Uterus (tissue), 3 donors: ENCODE measurements at regions not wholly inside any gene's neighbourhood (a gene's known extent, or its start where the extent isn't known, plus 50 kb on each side); places are given as distances from the start of the nearest gene placed in this dataset.

ENCODE experiments used
- DNase-seq, 2 donors: peaks; one replicate each; pipeline ENCODE4 v3.0.0-alpha.2; 2019 to 2020
- H3K27ac ChIP-seq, 2 donors: fragments of 200-600 bp; sonication (generic); 1 replicate in 1 of 2; 2 replicates in 1 of 2; pipeline ENCODE4 v1.5.1; 2016 to 2018
- H3K27me3 ChIP-seq, 2 donors: fragments of 200-600 bp; sonication (generic); one replicate each; pipeline ENCODE4 v1.5.1; 2018 to 2019; ENCODE audit warnings: control low read depth in 1 of 2
- H3K36me3 ChIP-seq, 2 donors: fragments of 200-600 bp; sonication (generic); one replicate each; pipeline ENCODE4 v1.5.1; 2019; ENCODE audit warnings: control low read depth in 1 of 2
- H3K4me1 ChIP-seq, 2 donors: fragments of 200-600 bp; sonication (generic); one replicate each; pipeline ENCODE4 v1.5.1; 2018 to 2019; ENCODE audit warnings: control low read depth in 1 of 2
- H3K4me3 ChIP-seq, 2 donors: fragments of 200-600 bp; sonication (generic); 1 replicate in 1 of 2; 2 replicates in 1 of 2; pipeline ENCODE4 v1.5.1; 2018 to 2019; ENCODE audit warnings: mild to moderate bottlenecking in 1 of 2
- H3K9me3 ChIP-seq, 2 donors: fragments of 200-600 bp; sonication (generic); one replicate each; pipeline ENCODE4 v1.5.1; 2019; ENCODE audit warnings: control low read depth in 1 of 2
- POLR2A ChIP-seq, 2 donors: fragments of 450-650 bp; IDR thresholded peaks; one replicate each; pipeline ENCODE4 v1.6.1; 2016; ENCODE audit warnings: antibody characterized with exemption in 2 of 2, mild to moderate bottlenecking in 1 of 2, moderate library complexity in 1 of 2
- intact Hi-C: fragments of 100-400 bp; cut with DNase I; formaldehyde crosslinking; loops from one replicate; pipeline ENCODE4 v1.15.1; 2023; ENCODE audit warnings: low total_unique reads
- TF ChIP-seq, protein P1 (sequence below), 4 experiments: fragments of 200-600 bp in 2 of 4; fragments of 450-650 bp in 2 of 4; sonication (generic) in 2 of 4; IDR thresholded peaks; one replicate each; pipeline ENCODE4 v1.5.1; 2016 to 2019; ENCODE audit warnings: antibody characterized with exemption in 4 of 4, mild to moderate bottlenecking in 2 of 4, moderate library complexity in 1 of 4
- donor health status: DM: yes; HTN: yes; CAD: no.

DNA sequence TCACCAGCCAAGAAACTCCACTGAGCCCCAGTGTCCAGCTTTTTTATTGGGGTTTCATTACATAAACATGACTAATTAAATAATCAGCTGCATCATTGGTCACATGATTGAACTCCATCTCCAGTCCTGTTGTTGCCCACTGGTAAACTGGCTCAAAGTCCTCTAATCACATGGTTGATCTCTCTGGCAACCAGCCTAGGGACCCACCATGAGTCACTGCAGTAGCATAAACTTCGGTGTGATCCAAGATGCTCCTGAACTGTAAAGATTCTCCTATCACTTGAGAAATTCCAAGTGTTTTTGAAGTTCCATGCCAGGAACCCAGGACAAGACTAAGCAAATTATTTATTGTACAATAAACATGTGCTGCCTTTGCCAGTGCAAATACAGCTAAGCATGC, 130.4 kb upstream of the AUTS2 start:
- no peaks in the 10 kb centered on the region for H3K36me3 ChIP-seq
- DNase-seq = no peak
- TF ChIP-seq, protein P1, sequence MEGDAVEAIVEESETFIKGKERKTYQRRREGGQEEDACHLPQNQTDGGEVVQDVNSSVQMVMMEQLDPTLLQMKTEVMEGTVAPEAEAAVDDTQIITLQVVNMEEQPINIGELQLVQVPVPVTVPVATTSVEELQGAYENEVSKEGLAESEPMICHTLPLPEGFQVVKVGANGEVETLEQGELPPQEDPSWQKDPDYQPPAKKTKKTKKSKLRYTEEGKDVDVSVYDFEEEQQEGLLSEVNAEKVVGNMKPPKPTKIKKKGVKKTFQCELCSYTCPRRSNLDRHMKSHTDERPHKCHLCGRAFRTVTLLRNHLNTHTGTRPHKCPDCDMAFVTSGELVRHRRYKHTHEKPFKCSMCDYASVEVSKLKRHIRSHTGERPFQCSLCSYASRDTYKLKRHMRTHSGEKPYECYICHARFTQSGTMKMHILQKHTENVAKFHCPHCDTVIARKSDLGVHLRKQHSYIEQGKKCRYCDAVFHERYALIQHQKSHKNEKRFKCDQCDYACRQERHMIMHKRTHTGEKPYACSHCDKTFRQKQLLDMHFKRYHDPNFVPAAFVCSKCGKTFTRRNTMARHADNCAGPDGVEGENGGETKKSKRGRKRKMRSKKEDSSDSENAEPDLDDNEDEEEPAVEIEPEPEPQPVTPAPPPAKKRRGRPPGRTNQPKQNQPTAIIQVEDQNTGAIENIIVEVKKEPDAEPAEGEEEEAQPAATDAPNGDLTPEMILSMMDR (IDR thresholded peaks at IDR 0.05) = no peak
- TF ChIP-seq POLR2A (IDR thresholded peaks at IDR 0.05) = no peak
- intact Hi-C loops = no loop called here
- H3K27ac ChIP-seq = no peak overlapping the region
- no peaks in the 10 kb centered on the region for H3K4me1 ChIP-seq
- no peak overlapping the region for H3K4me3 ChIP-seq
- no peaks in the 10 kb centered on the region for H3K9me3 ChIP-seq
- H3K27me3 ChIP-seq = no peaks in the 10 kb centered on the region

DNA sequence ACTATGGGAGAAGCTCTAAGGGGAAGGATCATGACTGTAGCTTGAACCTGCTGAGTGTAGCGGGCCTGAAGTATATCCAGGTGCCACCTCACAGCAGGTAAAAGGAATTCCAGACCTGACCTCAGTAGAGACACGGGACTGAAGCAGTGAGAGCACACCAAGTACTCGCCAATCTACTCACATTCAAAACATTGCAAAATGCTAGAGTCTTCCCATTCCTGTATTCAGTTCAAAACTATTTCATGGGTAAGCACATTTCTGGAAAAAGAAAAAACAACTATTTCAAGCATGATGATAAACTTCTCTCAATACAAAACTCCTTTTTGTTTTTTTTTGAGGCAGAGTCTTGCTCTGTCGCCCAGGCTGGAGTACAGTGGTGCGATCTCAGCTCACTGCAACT, 121.9 kb upstream of the AUTS2 start:
- Histone ChIP-seq H3K27ac (no peak overlapping the region), H3K9me3 (no peaks in the 10 kb centered on the region), H3K4me1 (no peaks in the 10 kb centered on the region), H3K36me3 (no peaks in the 10 kb centered on the region), H3K27me3 (no peaks in the 10 kb centered on the region), H3K4me3 (no peak overlapping the region)
- DNase-seq = no peak
- intact Hi-C loops = no loop called here
- TF ChIP-seq POLR2A (IDR thresholded peaks at IDR 0.05) = no peak
- TF ChIP-seq, protein P1 (IDR thresholded peaks at IDR 0.05) = no peak

DNA sequence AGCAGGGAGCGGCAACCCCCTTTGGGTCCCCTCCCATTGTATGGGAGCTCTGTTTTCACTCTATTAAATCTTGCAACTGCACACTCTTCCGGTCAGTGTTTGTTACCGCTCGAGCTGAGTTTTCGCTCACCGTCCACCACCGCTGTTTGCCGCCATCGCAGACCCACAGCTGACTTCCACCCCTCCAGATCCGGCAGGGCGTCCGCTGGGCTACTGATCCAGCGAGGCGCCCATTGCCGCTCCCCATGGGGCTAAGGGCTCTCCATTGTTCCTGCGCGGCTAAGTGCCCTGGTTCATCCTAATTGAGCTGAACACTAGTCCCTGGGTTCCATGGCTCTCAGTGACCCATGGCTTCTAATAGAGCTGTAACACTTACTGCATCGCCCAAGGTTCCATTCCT, 115.6 kb upstream of the AUTS2 start:
- intact Hi-C loops = no loop called here
- no peaks in the 10 kb centered on the region for H3K36me3 ChIP-seq
- no peaks in the 10 kb centered on the region for H3K9me3 ChIP-seq
- no peak for DNase-seq
- no peaks in the 10 kb centered on the region for H3K4me1 ChIP-seq
- no peak overlapping the region for H3K27ac ChIP-seq
- H3K4me3 ChIP-seq = no peak overlapping the region
- TF ChIP-seq, protein P1 (IDR thresholded peaks at IDR 0.05) = no peak
- TF ChIP-seq POLR2A (IDR thresholded peaks at IDR 0.05) = no peak
- no peaks in the 10 kb centered on the region for H3K27me3 ChIP-seq

DNA sequence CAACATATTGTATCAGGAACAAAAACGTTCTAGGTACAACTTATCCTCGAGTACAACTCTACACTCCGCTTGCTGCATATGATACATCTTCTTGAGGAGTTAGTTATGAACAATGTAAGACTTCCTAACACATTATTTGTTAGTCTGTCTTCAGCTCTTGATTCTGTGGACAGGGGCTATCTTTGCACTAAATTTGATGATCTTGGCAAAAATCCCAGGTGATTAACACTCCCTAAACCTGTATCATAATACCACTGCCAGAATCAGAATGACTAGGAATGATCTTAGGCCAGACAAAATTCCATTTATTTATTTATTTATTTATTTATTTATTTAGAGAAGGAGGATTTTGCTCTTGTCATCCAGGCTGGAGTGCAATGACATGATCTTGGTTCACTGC, 108.7 kb upstream of the AUTS2 start:
- Histone ChIP-seq H3K27me3 (no peaks in the 10 kb centered on the region), H3K4me1 (no peaks in the 10 kb centered on the region), H3K4me3 (no peak overlapping the region), H3K27ac (no peak overlapping the region), H3K9me3 (no peaks in the 10 kb centered on the region), H3K36me3 (no peaks in the 10 kb centered on the region)
- no peak for DNase-seq
- intact Hi-C loops = no loop called here
- TF ChIP-seq, protein P1 (IDR thresholded peaks at IDR 0.05) = no peak
- TF ChIP-seq POLR2A (IDR thresholded peaks at IDR 0.05) = no peak

DNA sequence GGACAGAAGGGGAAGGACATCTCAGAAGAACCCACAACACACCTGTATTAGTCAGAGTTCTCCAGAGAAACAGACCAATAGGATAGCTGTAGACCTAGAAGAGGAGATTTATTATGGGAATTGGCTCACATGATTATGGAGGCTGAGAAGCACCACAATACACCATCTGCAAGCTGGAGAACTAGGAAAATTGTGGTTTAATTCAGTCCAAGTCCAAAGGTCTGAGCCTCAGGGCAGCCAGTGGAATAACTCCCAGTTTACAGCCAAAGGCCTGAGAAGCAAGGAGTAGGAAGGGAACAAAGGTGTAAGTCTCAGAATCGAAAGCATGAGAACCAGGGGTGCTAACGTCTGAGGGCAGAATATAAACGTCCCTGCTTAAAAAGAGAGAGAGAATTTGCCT, 99.6 kb upstream of the AUTS2 start:
- no peak for DNase-seq
- Histone ChIP-seq H3K4me1 (no peaks in the 10 kb centered on the region), H3K9me3 (no peaks in the 10 kb centered on the region), H3K4me3 (no peak overlapping the region), H3K27ac (no peak overlapping the region), H3K27me3 (no peaks in the 10 kb centered on the region), H3K36me3 (no peaks in the 10 kb centered on the region)
- intact Hi-C loops = no loop called here
- no peak for TF ChIP-seq POLR2A (IDR thresholded peaks at IDR 0.05)
- TF ChIP-seq, protein P1 (IDR thresholded peaks at IDR 0.05) = no peak
